Natural killer cell (primary cell): ENCODE measurements at regions not wholly inside any gene's neighbourhood (a gene's known extent, or its start where the extent isn't known, plus 50 kb on each side); places are given as distances from the start of the nearest gene placed in this dataset.

ENCODE experiments used
- ATAC-seq, 3 donors: fragments of 150-1000 bp in 2 of 3; fragments of 200-7000 bp in 1 of 3; cut with Tn5 transposase; 1 replicate in 1 of 3; 2 replicates in 2 of 3; pipeline ENCODE4 v1.10.0; 2021; ENCODE audit warnings: mild to moderate bottlenecking in 2 of 3, moderate library complexity in 2 of 3
- DNase-seq, 2 donors: peaks; one replicate each; pipeline versions ENCODE4 v3.0.0 to v3.0.0-alpha.2; 2013 to 2021; ENCODE audit warnings: mixed read lengths in 1 of 2
- H3K27ac ChIP-seq: one replicate; pipeline ENCODE4 v1.5.1; 2013; ENCODE audit warnings: mild to moderate bottlenecking, low read length
- H3K27me3 ChIP-seq: one replicate; pipeline ENCODE4 v1.6.1; 2013; ENCODE audit warnings: low read length; ENCODE audit not compliant: control insufficient read depth, insufficient read depth
- H3K36me3 ChIP-seq: one replicate; pipeline ENCODE4 v1.6.1; 2013; ENCODE audit warnings: low read length; ENCODE audit not compliant: control insufficient read depth, insufficient read depth
- H3K4me1 ChIP-seq: one replicate; pipeline ENCODE4 v1.6.1; 2013; ENCODE audit warnings: low read length; ENCODE audit not compliant: control insufficient read depth, insufficient read depth
- H3K4me3 ChIP-seq: one replicate; pipeline ENCODE4 v1.5.1; 2013; ENCODE audit warnings: low read length
- H3K9me3 ChIP-seq: one replicate; pipeline ENCODE4 v1.6.1; 2013; ENCODE audit warnings: low read length; ENCODE audit not compliant: control insufficient read depth, insufficient read depth
- H3K27ac Mint-ChIP-seq, 2 donors: one replicate each; pipeline ENCODE4 v1.8.0; 2022; ENCODE audit warnings: mild to moderate bottlenecking in 2 of 2, mixed read lengths in 2 of 2, moderate library complexity in 1 of 2
- H3K27me3 Mint-ChIP-seq, 2 donors: one replicate each; pipeline ENCODE4 v1.8.0; 2022; ENCODE audit warnings: low read depth in 2 of 2, mixed read lengths in 2 of 2
- H3K36me3 Mint-ChIP-seq: one replicate; pipeline ENCODE4 v1.8.0; 2022; ENCODE audit warnings: mixed read lengths
- H3K4me1 Mint-ChIP-seq, 2 donors: one replicate each; pipeline ENCODE4 v1.8.0; 2022; ENCODE audit warnings: mixed read lengths in 2 of 2
- H3K4me3 Mint-ChIP-seq: one replicate; pipeline ENCODE4 v1.8.0; 2022; ENCODE audit warnings: mild to moderate bottlenecking, moderate library complexity, mixed read lengths
- H3K9me3 Mint-ChIP-seq, 2 donors: one replicate each; pipeline ENCODE4 v1.8.0; 2022; ENCODE audit warnings: mixed read lengths in 2 of 2
- CTCF ChIP-seq: fragments of 200-600 bp; IDR thresholded peaks from one replicate; pipeline ENCODE4 v1.8.0; 2022; ENCODE audit warnings: antibody characterized with exemption
- WGBS: methylation state at CpG from one replicate; pipeline ENCODE4 v1.1.7; 2013; ENCODE audit warnings: missing lambda C conversion rate; ENCODE audit not compliant: insufficient coverage; 5-methylcytosine and 5-hydroxymethylcytosine counted together
- intact Hi-C: fragments of 100-400 bp; cut with micrococcal nuclease; formaldehyde crosslinking; loops from one replicate; pipeline ENCODE4 v1.14.2; 2022

GRCh38 chr2:150778828-150779227 is 291.4 kb upstream of the RND3 start:
- Histone ChIP-seq H3K4me3 (no peak overlapping the region), H3K36me3 (no peaks in the 10 kb centered on the region), H3K27me3 (no peaks in the 10 kb centered on the region), H3K4me1 (no peaks in the 10 kb centered on the region), H3K27ac (no peak overlapping the region), H3K9me3 (no peaks in the 10 kb centered on the region)
- ATAC-seq (no peak), DNase-seq (no peak)
- Mint-ChIP-seq H3K36me3 (no peaks in the 10 kb centered on the region), H3K27ac (no peak overlapping the region), H3K4me1 (no peaks in the 10 kb centered on the region), H3K9me3 (peaks cover 4 to 8% of the 10 kb centered on the region in 2 donors), H3K27me3 (no peaks in the 10 kb centered on the region), H3K4me3 (no peak overlapping the region)
- TF ChIP-seq CTCF = no peak
- intact Hi-C loops = no loop called here
- 21% methylated on average over 1 of the region's 1 CpG for WGBS

- ATAC-seq = no peak
- no peak overlapping the region for H3K4me3 Mint-ChIP-seq
- WGBS = 75% methylated on average over 1 of the region's 1 CpG
- no peaks in the 10 kb centered on the region for H3K4me1 Mint-ChIP-seq
- no peaks in the 10 kb centered on the region for H3K27me3 Mint-ChIP-seq
- peaks cover 12 to 13% of the 10 kb centered on the region in 2 donors for H3K9me3 Mint-ChIP-seq
- H3K4me1 ChIP-seq = no peaks in the 10 kb centered on the region
- TF ChIP-seq CTCF = no peak
- DNase-seq = no peak
- H3K27me3 ChIP-seq = no peaks in the 10 kb centered on the region
- no peak overlapping the region for H3K4me3 ChIP-seq
- H3K9me3 ChIP-seq = no peaks in the 10 kb centered on the region
- H3K27ac Mint-ChIP-seq = no peak overlapping the region
- intact Hi-C loops = no loop called here
- peaks cover 10% of the 10 kb centered on the region for H3K36me3 Mint-ChIP-seq
- no peaks in the 10 kb centered on the region for H3K36me3 ChIP-seq
- H3K27ac ChIP-seq = no peak overlapping the region
Measured at GRCh38 chr2:150769421-150769820, 282.0 kb upstream of the RND3 start.

- H3K9me3 Mint-ChIP-seq = peaks cover 10 to 15% of the 10 kb centered on the region in 2 donors
- Histone ChIP-seq H3K36me3 (no peaks in the 10 kb centered on the region), H3K9me3 (no peaks in the 10 kb centered on the region), H3K27ac (no peak overlapping the region), H3K27me3 (no peaks in the 10 kb centered on the region), H3K4me1 (no peaks in the 10 kb centered on the region), H3K4me3 (no peak overlapping the region)
- 86% methylated on average over 3 of the region's 5 CpGs for WGBS
- no peak for ATAC-seq
- no peak for DNase-seq
- H3K4me1 Mint-ChIP-seq = no peaks in the 10 kb centered on the region
- no peak overlapping the region for H3K4me3 Mint-ChIP-seq
- no peaks in the 10 kb centered on the region for H3K27me3 Mint-ChIP-seq
- no peak overlapping the region for H3K27ac Mint-ChIP-seq
- TF ChIP-seq CTCF = no peak
- intact Hi-C loops = no loop called here
- H3K36me3 Mint-ChIP-seq = peaks cover 11% of the 10 kb centered on the region
Measured at GRCh38 chr2:150767991-150768746, 280.7 kb upstream of the RND3 start.

- no peak for DNase-seq
- peaks cover 6 to 15% of the 10 kb centered on the region in 2 donors for H3K9me3 Mint-ChIP-seq
- TF ChIP-seq CTCF = no peak
- no peak overlapping the region for H3K27ac ChIP-seq
- H3K4me1 ChIP-seq = no peaks in the 10 kb centered on the region
- no peak for ATAC-seq
- no peak overlapping the region for H3K27ac Mint-ChIP-seq
- no peak overlapping the region for H3K4me3 Mint-ChIP-seq
- H3K9me3 ChIP-seq = no peaks in the 10 kb centered on the region
- 47% methylated on average over 2 of the region's 2 CpGs for WGBS
- H3K36me3 Mint-ChIP-seq = peaks cover 11% of the 10 kb centered on the region
- H3K36me3 ChIP-seq = no peaks in the 10 kb centered on the region
- no peaks in the 10 kb centered on the region for H3K4me1 Mint-ChIP-seq
- intact Hi-C loops = no loop called here
- no peak overlapping the region for H3K4me3 ChIP-seq
- H3K27me3 Mint-ChIP-seq = no peaks in the 10 kb centered on the region
- no peaks in the 10 kb centered on the region for H3K27me3 ChIP-seq
Measured at GRCh38 chr2:150762571-150762970, 275.1 kb upstream of the RND3 start.
